ENCODE measurements at regions not wholly inside any gene's neighbourhood (a gene's known extent, or its start where the extent isn't known, plus 50 kb on each side); places are given as distances from the start of the nearest gene placed in this dataset.

DNA sequence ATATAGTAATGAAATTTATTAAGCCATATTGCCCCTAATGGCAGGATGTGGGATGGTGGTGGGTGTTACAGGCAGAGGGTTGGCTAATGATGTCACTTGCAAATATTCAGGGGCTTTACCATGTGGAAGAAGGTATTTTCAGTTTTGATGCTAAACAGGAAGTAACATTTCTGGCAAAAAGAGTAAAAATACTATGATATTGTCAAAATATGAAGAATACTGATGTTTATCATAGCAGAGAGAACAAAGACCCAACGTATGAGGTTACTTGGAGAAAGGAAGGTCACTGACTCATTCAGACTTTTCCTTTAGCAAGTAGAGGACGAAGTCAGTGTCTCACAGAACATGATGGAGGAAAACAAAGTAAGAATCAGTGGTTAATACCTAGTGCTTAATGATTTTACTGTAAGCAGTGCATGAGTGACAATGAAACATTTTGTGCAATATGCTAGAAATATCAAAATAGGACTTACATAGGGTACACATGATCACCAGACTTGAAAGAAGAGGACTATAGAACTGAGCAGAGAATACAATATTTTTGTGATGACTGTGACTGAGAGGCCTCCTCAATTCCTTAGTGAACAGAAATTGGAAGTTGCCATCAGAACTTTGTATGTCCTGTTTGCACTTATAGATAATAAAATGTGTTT lies 89.7 kb upstream of the STEAP4 start:
- H3K4me1 ChIP-seq (ENCODE audit: low read depth) = no peaks in the 10 kb centered on the region
- no peak overlapping the region for H3K4me3 ChIP-seq
- no peaks in the 10 kb centered on the region for H3K9me3 ChIP-seq (ENCODE audit: low read depth)
- TF ChIP-seq, protein P1, sequence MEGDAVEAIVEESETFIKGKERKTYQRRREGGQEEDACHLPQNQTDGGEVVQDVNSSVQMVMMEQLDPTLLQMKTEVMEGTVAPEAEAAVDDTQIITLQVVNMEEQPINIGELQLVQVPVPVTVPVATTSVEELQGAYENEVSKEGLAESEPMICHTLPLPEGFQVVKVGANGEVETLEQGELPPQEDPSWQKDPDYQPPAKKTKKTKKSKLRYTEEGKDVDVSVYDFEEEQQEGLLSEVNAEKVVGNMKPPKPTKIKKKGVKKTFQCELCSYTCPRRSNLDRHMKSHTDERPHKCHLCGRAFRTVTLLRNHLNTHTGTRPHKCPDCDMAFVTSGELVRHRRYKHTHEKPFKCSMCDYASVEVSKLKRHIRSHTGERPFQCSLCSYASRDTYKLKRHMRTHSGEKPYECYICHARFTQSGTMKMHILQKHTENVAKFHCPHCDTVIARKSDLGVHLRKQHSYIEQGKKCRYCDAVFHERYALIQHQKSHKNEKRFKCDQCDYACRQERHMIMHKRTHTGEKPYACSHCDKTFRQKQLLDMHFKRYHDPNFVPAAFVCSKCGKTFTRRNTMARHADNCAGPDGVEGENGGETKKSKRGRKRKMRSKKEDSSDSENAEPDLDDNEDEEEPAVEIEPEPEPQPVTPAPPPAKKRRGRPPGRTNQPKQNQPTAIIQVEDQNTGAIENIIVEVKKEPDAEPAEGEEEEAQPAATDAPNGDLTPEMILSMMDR (IDR thresholded peaks at IDR 0.05; ENCODE audit: low read depth, low read length) = no peak
- H3K27me3 ChIP-seq = no peaks in the 10 kb centered on the region
- H3K27ac ChIP-seq = no peak overlapping the region
- no peak for DNase-seq (ENCODE audit: low read depth in 1 of 2, low spot score in 1 of 2)
- H3K36me3 ChIP-seq = no peaks in the 10 kb centered on the region

GRCh38 chr7:88395715-88396114 lies 89.0 kb upstream of the STEAP4 start:
- Histone ChIP-seq H3K4me3 (no peak overlapping the region), H3K27me3 (no peaks in the 10 kb centered on the region), H3K27ac (no peak overlapping the region), H3K4me1 (ENCODE audit: low read depth) (no peaks in the 10 kb centered on the region), H3K9me3 (ENCODE audit: low read depth) (no peaks in the 10 kb centered on the region), H3K36me3 (no peaks in the 10 kb centered on the region)
- TF ChIP-seq, protein P1 (IDR thresholded peaks at IDR 0.05; ENCODE audit: low read depth, low read length) = no peak
- no peak for DNase-seq (ENCODE audit: low read depth in 1 of 2, low spot score in 1 of 2)

- H3K4me1 ChIP-seq (ENCODE audit: low read depth) = no peaks in the 10 kb centered on the region
- no peaks in the 10 kb centered on the region for H3K36me3 ChIP-seq
- no peak overlapping the region for H3K27ac ChIP-seq
- H3K9me3 ChIP-seq (ENCODE audit: low read depth) = no peaks in the 10 kb centered on the region
- H3K27me3 ChIP-seq = no peaks in the 10 kb centered on the region
- DNase-seq (ENCODE audit: low read depth in 1 of 2, low spot score in 1 of 2) = no peak
- TF ChIP-seq, protein P1 (IDR thresholded peaks at IDR 0.05; ENCODE audit: low read depth, low read length) = no peak
- no peak overlapping the region for H3K4me3 ChIP-seq
These were observed 84.6 kb upstream of the STEAP4 start for GRCh38 chr7:88391247-88391646.

DNA sequence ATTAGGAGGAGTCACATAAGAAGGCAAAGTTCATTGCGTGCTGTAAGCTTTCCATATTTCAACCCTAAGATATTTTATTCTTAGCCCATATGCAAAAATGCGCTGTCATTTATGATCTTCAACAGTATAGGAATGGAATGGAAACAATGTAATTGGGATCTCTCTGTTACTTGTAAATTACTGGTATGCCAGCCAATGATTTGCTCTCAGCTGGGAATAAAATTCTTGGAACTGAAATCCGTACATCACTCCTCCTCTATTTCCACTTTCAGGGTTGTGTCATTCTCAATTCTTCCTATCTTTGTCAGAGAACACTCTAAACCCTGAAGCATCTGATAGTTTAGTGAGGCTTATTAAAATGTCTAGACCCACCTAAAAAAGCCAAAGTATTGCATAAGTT lies 80.7 kb upstream of the STEAP4 start:
- Histone ChIP-seq H3K27ac (no peak overlapping the region), H3K4me3 (no peak overlapping the region), H3K4me1 (ENCODE audit: low read depth) (no peaks in the 10 kb centered on the region), H3K9me3 (ENCODE audit: low read depth) (no peaks in the 10 kb centered on the region), H3K36me3 (no peaks in the 10 kb centered on the region), H3K27me3 (no peaks in the 10 kb centered on the region)
- TF ChIP-seq, protein P1 (IDR thresholded peaks at IDR 0.05; ENCODE audit: low read depth, low read length) = no peak
- no peak for DNase-seq (ENCODE audit: low read depth in 1 of 2, low spot score in 1 of 2)

DNA sequence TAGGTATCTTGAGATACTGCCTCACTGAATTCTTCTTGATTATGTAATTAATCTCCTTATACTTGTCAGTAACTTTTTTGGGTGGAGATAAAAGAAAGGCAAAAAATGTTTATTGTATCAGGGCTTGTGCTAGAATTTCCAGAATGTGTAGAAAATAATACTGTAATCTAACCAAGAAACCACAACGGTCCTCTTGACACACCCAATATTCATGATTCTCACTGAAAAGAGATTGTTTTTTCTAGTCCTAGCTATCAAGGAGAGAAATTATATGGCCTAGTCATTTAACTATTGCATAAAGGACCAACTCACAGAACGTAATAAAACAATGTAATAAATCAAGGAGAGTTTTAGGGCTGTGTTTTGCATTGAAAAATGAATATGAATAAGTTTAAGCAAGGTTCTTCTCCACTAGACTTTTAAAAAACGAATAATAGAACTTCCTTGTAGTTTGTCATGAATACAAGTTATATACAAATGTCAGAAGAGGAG lies 80.0 kb upstream of the STEAP4 start:
- no peaks in the 10 kb centered on the region for H3K9me3 ChIP-seq (ENCODE audit: low read depth)
- H3K4me1 ChIP-seq (ENCODE audit: low read depth) = no peaks in the 10 kb centered on the region
- no peak for DNase-seq (ENCODE audit: low read depth in 1 of 2, low spot score in 1 of 2)
- H3K36me3 ChIP-seq = no peaks in the 10 kb centered on the region
- no peak overlapping the region for H3K27ac ChIP-seq
- no peak overlapping the region for H3K4me3 ChIP-seq
- TF ChIP-seq, protein P1 (IDR thresholded peaks at IDR 0.05; ENCODE audit: low read depth, low read length) = no peak
- no peaks in the 10 kb centered on the region for H3K27me3 ChIP-seq
